Hematopoietic multipotent progenitor cell (in vitro differentiated cells): ENCODE measurements at regions not wholly inside any gene's neighbourhood (a gene's known extent, or its start where the extent isn't known, plus 50 kb on each side); places are given as distances from the start of the nearest gene placed in this dataset.

Experiments
- DNase-seq, 3 donors: peaks; one replicate each; pipeline ENCODE4 v3.0.0-alpha.2; 2011 to 2015; ENCODE audit warnings: low read depth in 2 of 3, low spot score in 2 of 3

- DNase-seq = no peak
Observed at GRCh38 chr9:134501761-134502265, 139.8 kb upstream of the COL5A1 start.

- no peak for DNase-seq
Observed at GRCh38 chr9:134502266-134502791, 139.3 kb upstream of the COL5A1 start.

- no peak for DNase-seq
Observed at GRCh38 chr9:134502809-134503211, 138.8 kb upstream of the COL5A1 start.

GRCh38 chr9:134503301-134504105, 138.1 kb upstream of the COL5A1 start:
- no peak for DNase-seq

GRCh38 chr9:134504106-134504385, 137.6 kb upstream of the COL5A1 start:
- DNase-seq = no peak

- DNase-seq = no peak
Observed at GRCh38 chr9:134505032-134505431, 136.6 kb upstream of the COL5A1 start.

GRCh38 chr9:134509281-134509680, 132.3 kb upstream of the COL5A1 start:
- DNase-seq = peak in 1 of 3 donors; percentile 60

GRCh38 chr9:134509817-134510216, 131.8 kb upstream of the COL5A1 start:
- DNase-seq = no peak

GRCh38 chr9:134514503-134514902, 127.1 kb upstream of the COL5A1 start:
- DNase-seq = no peak

- DNase-seq = no peak
Observed at GRCh38 chr9:134515026-134515821, 126.4 kb upstream of the COL5A1 start.

GRCh38 chr9:134516464-134516863, 125.1 kb upstream of the COL5A1 start:
- no peak for DNase-seq

GRCh38 chr9:134517069-134517680, 124.4 kb upstream of the COL5A1 start:
- DNase-seq = no peak

- DNase-seq = no peak
Observed at GRCh38 chr9:134518004-134518606, 123.5 kb upstream of the COL5A1 start.

- no peak for DNase-seq
Observed at GRCh38 chr9:134519375-134520070, 122.1 kb upstream of the COL5A1 start.

GRCh38 chr9:134521817-134522501, 119.6 kb upstream of the COL5A1 start:
- peak in 1 of 3 donors; percentile 14 for DNase-seq

GRCh38 chr9:134522502-134522848, 119.1 kb upstream of the COL5A1 start:
- no peak for DNase-seq

GRCh38 chr9:134522976-134523375, 118.6 kb upstream of the COL5A1 start:
- DNase-seq = no peak

GRCh38 chr9:134525070-134525815, 116.4 kb upstream of the COL5A1 start:
- no peak for DNase-seq
